Mesenchymal stem cell (in vitro differentiated cells and primary cell): ENCODE measurements at regions not wholly inside any gene's neighbourhood (a gene's known extent, or its start where the extent isn't known, plus 50 kb on each side); places are given as distances from the start of the nearest gene placed in this dataset.

ENCODE experiments used
- DNase-seq: peaks from one replicate; pipeline ENCODE4 v3.0.0-alpha.2; 2013
- H2AFZ ChIP-seq: one replicate; pipeline ENCODE4 v1.6.1; 2013; ENCODE audit warnings: low read depth, mild to moderate bottlenecking, control low read depth, inconsistent platforms, low read length, moderate library complexity
- H2AK5ac ChIP-seq: 2 replicates; pipeline ENCODE4 v1.6.1; 2013; ENCODE audit warnings: low read length, moderate library complexity, mild to moderate bottlenecking, inconsistent platforms; ENCODE audit not compliant: severe bottlenecking
- H2BK120ac ChIP-seq: one replicate; pipeline ENCODE4 v1.6.1; 2013; ENCODE audit warnings: low read depth, mild to moderate bottlenecking, inconsistent platforms, low read length, moderate library complexity
- H2BK12ac ChIP-seq, 2 experiments: one replicate each; pipeline ENCODE4 v1.6.1; 2013; ENCODE audit warnings: inconsistent platforms in 2 of 2, low read length in 2 of 2, mild to moderate bottlenecking in 2 of 2, moderate library complexity in 2 of 2, control low read depth in 1 of 2
- H2BK15ac ChIP-seq: one replicate; pipeline ENCODE4 v1.6.1; 2013; ENCODE audit warnings: mild to moderate bottlenecking, low read depth, inconsistent platforms; ENCODE audit not compliant: poor library complexity, severe bottlenecking
- H2BK5ac ChIP-seq: 2 replicates; pipeline ENCODE4 v1.6.1; 2013; ENCODE audit warnings: low read depth, mild to moderate bottlenecking, low read length, control low read depth, inconsistent platforms; ENCODE audit not compliant: poor library complexity, severe bottlenecking
- H3K14ac ChIP-seq, 2 experiments: one replicate each; pipeline ENCODE4 v1.6.1; 2013; ENCODE audit warnings: inconsistent platforms in 2 of 2, low read length in 2 of 2, control low read depth in 1 of 2, mild to moderate bottlenecking in 1 of 2, moderate library complexity in 1 of 2
- H3K18ac ChIP-seq, 2 experiments: one replicate each; pipeline ENCODE4 v1.6.1; 2013; ENCODE audit warnings: inconsistent platforms in 2 of 2, low read length in 2 of 2, control low read depth in 1 of 2, low read depth in 1 of 2, mild to moderate bottlenecking in 1 of 2
- H3K23ac ChIP-seq, 2 experiments: one replicate each; pipeline ENCODE4 v1.6.1; 2013; ENCODE audit warnings: inconsistent platforms in 2 of 2, low read length in 2 of 2, mild to moderate bottlenecking in 2 of 2, moderate library complexity in 2 of 2, control low read depth in 1 of 2
- H3K27ac ChIP-seq: 2 replicates; pipeline ENCODE4 v1.5.1; 2013; ENCODE audit warnings: mild to moderate bottlenecking, moderate library complexity, low read length, control low read depth, inconsistent platforms; ENCODE audit not compliant: poor library complexity, severe bottlenecking
- H3K27me3 ChIP-seq, 2 experiments: 2 replicates each; pipeline versions ENCODE4 v1.6.1 to v1.7.0; 2013; ENCODE audit warnings: low read length in 2 of 2, mild to moderate bottlenecking in 2 of 2, moderate library complexity in 2 of 2, control low read depth in 1 of 2, inconsistent platforms in 1 of 2; ENCODE audit not compliant: control insufficient read depth in 1 of 2, insufficient read depth in 1 of 2
- H3K36me3 ChIP-seq, 2 experiments: 2 replicates each; pipeline versions ENCODE4 v1.6.1 to v1.7.0; 2013; ENCODE audit warnings: low read length in 2 of 2, control low read depth in 1 of 2, inconsistent platforms in 1 of 2, low read depth in 1 of 2, mild to moderate bottlenecking in 1 of 2; ENCODE audit not compliant: insufficient read depth in 2 of 2, control insufficient read depth in 1 of 2
- H3K4ac ChIP-seq, 2 experiments: one replicate each; pipeline ENCODE4 v1.6.1; 2013; ENCODE audit warnings: inconsistent platforms in 2 of 2, low read length in 2 of 2, mild to moderate bottlenecking in 2 of 2, moderate library complexity in 2 of 2, control low read depth in 1 of 2, low read depth in 1 of 2
- H3K4me1 ChIP-seq: 2 replicates; pipeline ENCODE4 v1.6.1; 2013; ENCODE audit warnings: low read depth, low read length, control low read depth; ENCODE audit not compliant: control insufficient read depth, insufficient read depth
- H3K4me2 ChIP-seq: 2 replicates; pipeline ENCODE4 v1.6.1; 2013; ENCODE audit warnings: low read length, mild to moderate bottlenecking, inconsistent platforms; ENCODE audit not compliant: poor library complexity, severe bottlenecking
- H3K4me3 ChIP-seq, 2 experiments: 2 replicates each; pipeline versions ENCODE4 v1.5.1 to v1.7.0; 2013; ENCODE audit warnings: low read length in 2 of 2, mild to moderate bottlenecking in 2 of 2, control low read depth in 1 of 2, low read depth in 1 of 2; ENCODE audit not compliant: insufficient read depth in 1 of 2
- H3K79me1 ChIP-seq: replicated peaks from 2 replicates; pipeline ENCODE4 v1.6.1; 2013; ENCODE audit warnings: mild to moderate bottlenecking, control low read depth, low read length, inconsistent platforms; ENCODE audit not compliant: poor library complexity, severe bottlenecking
- H3K9ac ChIP-seq: 2 replicates; pipeline ENCODE4 v1.7.0; 2013; ENCODE audit warnings: mild to moderate bottlenecking, low read length, moderate library complexity
- H3K9me3 ChIP-seq: 2 replicates; pipeline ENCODE4 v1.7.0; 2013; ENCODE audit warnings: mild to moderate bottlenecking, low read length; ENCODE audit not compliant: control insufficient read depth
- H4K8ac ChIP-seq: one replicate; pipeline ENCODE4 v1.6.1; 2013; ENCODE audit warnings: inconsistent platforms, mild to moderate bottlenecking, low read length, moderate library complexity
- H4K91ac ChIP-seq: one replicate; pipeline ENCODE4 v1.6.1; 2013; ENCODE audit warnings: mild to moderate bottlenecking, low read length, inconsistent platforms
- WGBS: methylation state at CpG from one replicate; pipeline ENCODE4 v1.1.7; 2013; ENCODE audit warnings: mixed read lengths; 5-methylcytosine and 5-hydroxymethylcytosine counted together

DNA sequence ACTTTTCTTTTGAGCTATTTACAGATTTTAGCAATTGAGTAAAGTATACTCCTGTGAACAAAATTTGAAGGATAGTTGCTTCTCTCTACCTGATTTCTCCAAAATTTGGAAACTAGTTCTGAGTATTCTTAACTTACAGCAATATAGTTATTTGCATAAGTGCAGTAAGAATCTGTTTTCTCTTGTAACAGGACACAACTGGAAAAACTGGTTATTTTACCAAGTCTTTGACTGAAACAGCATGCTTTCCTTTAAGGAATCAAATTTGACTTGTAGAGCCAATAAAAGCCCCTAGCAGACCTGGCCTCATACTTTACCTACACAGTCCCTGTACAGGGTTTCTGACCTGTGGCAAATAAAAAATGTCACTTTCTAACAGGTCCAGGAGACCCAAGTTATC is 301.9 kb upstream of the POU5F2 start:
- Histone ChIP-seq H3K4me1 (no peaks in the 10 kb centered on the region), H2AK5ac (no peak overlapping the region), H3K79me1 (peaks cover 2% of the 10 kb centered on the region), H3K9me3 (no peaks in the 10 kb centered on the region), H3K14ac (no peak overlapping the region), H2BK12ac (no peak overlapping the region), H2BK120ac (no peak overlapping the region), H3K4ac (no peak overlapping the region), H3K27me3 (no peaks in the 10 kb centered on the region), H3K4me2 (no peak overlapping the region), H2BK5ac (no peak overlapping the region), H4K91ac (no peak overlapping the region), H3K23ac (no peak overlapping the region), H3K18ac (no peak overlapping the region), H3K36me3 (peaks cover 0 to 25% of the 10 kb centered on the region in 2 experiments), H4K8ac (no peak overlapping the region), H2AFZ (no peak overlapping the region), H3K9ac (no peak overlapping the region), H3K4me3 (no peak overlapping the region), H2BK15ac (no peak overlapping the region), H3K27ac (no peak overlapping the region)
- DNase-seq, result no peak

GRCh38 chr5:94040591-94041148 is 299.3 kb upstream of the POU5F2 start:
- Histone ChIP-seq H3K14ac (no peak overlapping the region), H3K9me3 (no peaks in the 10 kb centered on the region), H2BK15ac (no peak overlapping the region), H2BK5ac (no peak overlapping the region), H4K91ac (no peak overlapping the region), H2AK5ac (no peak overlapping the region), H3K79me1 (no peaks in the 10 kb centered on the region), H3K18ac (no peak overlapping the region), H2AFZ (no peak overlapping the region), H2BK12ac (no peak overlapping the region), H3K27me3 (no peaks in the 10 kb centered on the region), H3K9ac (no peak overlapping the region), H3K4ac (no peak overlapping the region), H3K23ac (no peak overlapping the region), H4K8ac (no peak overlapping the region), H3K27ac (no peak overlapping the region), H2BK120ac (no peak overlapping the region), H3K4me1 (no peaks in the 10 kb centered on the region), H3K4me3 (no peak overlapping the region), H3K4me2 (no peak overlapping the region), H3K36me3 (peaks cover 0 to 17% of the 10 kb centered on the region in 2 experiments)
- DNase-seq, result no peak
- WGBS, result 55% methylated on average over 6 of the region's 7 CpGs

DNA sequence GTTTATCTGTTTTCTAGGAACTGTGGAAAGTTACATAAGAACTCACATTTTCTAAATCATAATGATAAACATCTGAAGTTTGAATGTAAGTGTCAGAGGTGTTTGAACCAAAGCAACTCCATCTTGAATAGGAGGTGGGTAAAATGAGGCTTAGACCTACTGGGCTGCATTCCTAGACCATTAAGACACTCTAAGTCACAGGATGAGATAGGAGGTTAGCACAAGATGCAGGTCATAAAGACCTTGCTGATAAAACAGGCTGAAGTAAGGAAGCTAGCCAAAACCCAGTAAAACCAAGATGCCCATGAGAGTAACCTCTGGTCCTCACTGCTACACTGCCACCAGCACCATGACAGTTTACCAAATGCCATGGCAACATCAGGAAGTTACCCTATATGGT is 297.7 kb upstream of the POU5F2 start:
- no peak overlapping the region for H3K18ac ChIP-seq
- H3K36me3 ChIP-seq, result peaks cover 0 to 11% of the 10 kb centered on the region in 2 experiments
- no peak overlapping the region for H3K4me3 ChIP-seq
- no peaks in the 10 kb centered on the region for H3K27me3 ChIP-seq
- H3K27ac ChIP-seq, result no peak overlapping the region
- no peak overlapping the region for H3K4me2 ChIP-seq
- no peaks in the 10 kb centered on the region for H3K79me1 ChIP-seq
- H3K9ac ChIP-seq, result no peak overlapping the region
- no peak overlapping the region for H3K14ac ChIP-seq
- no peak overlapping the region for H2BK15ac ChIP-seq
- H4K8ac ChIP-seq, result no peak overlapping the region
- H2AFZ ChIP-seq, result no peak overlapping the region
- no peak overlapping the region for H2BK12ac ChIP-seq
- no peak for DNase-seq
- no peaks in the 10 kb centered on the region for H3K9me3 ChIP-seq
- H2BK5ac ChIP-seq, result no peak overlapping the region
- no peak overlapping the region for H2BK120ac ChIP-seq
- peaks cover 1% of the 10 kb centered on the region for H3K4me1 ChIP-seq
- H3K23ac ChIP-seq, result no peak overlapping the region
- no peak overlapping the region for H4K91ac ChIP-seq
- no peak overlapping the region for H2AK5ac ChIP-seq
- H3K4ac ChIP-seq, result no peak overlapping the region

GRCh38 chr5:94031631-94032030 is 290.2 kb upstream of the POU5F2 start:
- Histone ChIP-seq H3K4me1 (peaks cover 1% of the 10 kb centered on the region), H2AFZ (no peak overlapping the region), H3K27ac (no peak overlapping the region), H3K14ac (no peak overlapping the region), H2AK5ac (no peak overlapping the region), H2BK120ac (no peak overlapping the region), H3K4me2 (no peak overlapping the region), H3K79me1 (peaks cover 3% of the 10 kb centered on the region), H4K8ac (no peak overlapping the region), H3K36me3 (peaks cover 2 to 15% of the 10 kb centered on the region in 2 experiments), H4K91ac (no peak overlapping the region), H3K9me3 (peaks cover 4% of the 10 kb centered on the region), H3K23ac (no peak overlapping the region), H2BK5ac (no peak overlapping the region), H3K18ac (no peak overlapping the region), H3K27me3 (no peaks in the 10 kb centered on the region), H3K4ac (no peak overlapping the region), H2BK12ac (no peak overlapping the region), H2BK15ac (no peak overlapping the region), H3K4me3 (no peak overlapping the region), H3K9ac (no peak overlapping the region)
- no peak for DNase-seq
